SK-N-SH treated with all-trans-retinoic acid at 6 μM for 48 hours (cell line): ENCODE measurements at regions not wholly inside any gene's neighbourhood (a gene's known extent, or its start where the extent isn't known, plus 50 kb on each side); places are given as distances from the start of the nearest gene placed in this dataset.

Experiments used
- ATAC-seq: fragments of 200-7000 bp; cut with Tn5 transposase; 3 replicates; pipeline ENCODE4 v1.9.1; 2020; ENCODE audit warnings: mild to moderate bottlenecking, moderate library complexity
- ESRRG ChIP-seq: fragments of 250-450 bp; sonication (Bioruptor Pico); IDR thresholded peaks from 2 replicates; pipeline ENCODE4 v1.6.1; 2021; ENCODE audit warnings: mild to moderate bottlenecking
- GLIS3 ChIP-seq: fragments of 250-450 bp; sonication (Bioruptor Pico); IDR thresholded peaks from 2 replicates; pipeline ENCODE4 v1.5.0; 2020; ENCODE audit warnings: mild to moderate bottlenecking, moderate library complexity
- OSR1 ChIP-seq: fragments of 250-450 bp; sonication (Bioruptor Pico); IDR thresholded peaks from 2 replicates; pipeline ENCODE4 v1.8.0; 2022; ENCODE audit warnings: moderate library complexity, mild to moderate bottlenecking, inconsistent platforms
- PPARA ChIP-seq: fragments of 250-450 bp; sonication (Bioruptor Pico); IDR thresholded peaks from 2 replicates; pipeline ENCODE4 v1.5.0; 2020; ENCODE audit warnings: mild to moderate bottlenecking, borderline replicate concordance
- SNAI2 ChIP-seq: fragments of 250-450 bp; sonication (Bioruptor Pico); IDR thresholded peaks from 2 replicates; pipeline ENCODE4 v1.5.0; 2020; ENCODE audit warnings: mild to moderate bottlenecking, moderate library complexity
- TCF4 ChIP-seq: fragments of 250-450 bp; sonication (Bioruptor Pico); IDR thresholded peaks from 2 replicates; pipeline ENCODE4 v1.8.0; 2021; ENCODE audit warnings: mild to moderate bottlenecking, moderate library complexity, borderline replicate concordance
- TOX ChIP-seq: fragments of 250-450 bp; sonication (Bioruptor Pico); IDR thresholded peaks from 2 replicates; pipeline ENCODE4 v1.8.0; 2021; ENCODE audit warnings: mild to moderate bottlenecking, moderate library complexity, borderline replicate concordance
- ZC3H10 ChIP-seq: fragments of 250-450 bp; sonication (Bioruptor Pico); IDR thresholded peaks from 2 replicates; pipeline ENCODE4 v1.5.1; 2021; ENCODE audit warnings: mild to moderate bottlenecking, moderate library complexity
- ZFP30 ChIP-seq: fragments of 450-650 bp; formaldehyde crosslinking; IDR thresholded peaks from 2 replicates; pipeline ENCODE4 v1.5.0; 2022; ENCODE audit warnings: mild to moderate bottlenecking, moderate library complexity
- ZNF565 ChIP-seq: fragments of 450-650 bp; formaldehyde crosslinking; conservative IDR thresholded peaks from 2 replicates; pipeline ENCODE4 v1.5.0; 2020; ENCODE audit warnings: low read depth, mild to moderate bottlenecking, moderate library complexity
- ZNF8 ChIP-seq: fragments of 450-650 bp; formaldehyde crosslinking; IDR thresholded peaks from 2 replicates; pipeline ENCODE4 v1.5.0; 2020; ENCODE audit warnings: mild to moderate bottlenecking, moderate library complexity
- TF ChIP-seq, protein P1 (sequence below): fragments of 250-450 bp; sonication (Bioruptor Pico); IDR thresholded peaks from 2 replicates; pipeline ENCODE4 v1.8.0; 2021; ENCODE audit warnings: low read depth, mild to moderate bottlenecking, moderate library complexity, borderline replicate concordance
- TF ChIP-seq, protein P2 (sequence below): fragments of 250-450 bp; sonication (Bioruptor Pico); IDR thresholded peaks from 2 replicates; pipeline ENCODE4 v1.5.1; 2020; ENCODE audit warnings: low read depth, mild to moderate bottlenecking, moderate library complexity
- TF ChIP-seq, protein P3 (sequence below): fragments of 250-450 bp; sonication (Bioruptor Pico); IDR thresholded peaks from 2 replicates; pipeline ENCODE4 v1.5.0; 2020; ENCODE audit warnings: mild to moderate bottlenecking, moderate library complexity
- TF ChIP-seq, protein P4 (sequence below): fragments of 250-450 bp; sonication (Bioruptor Pico); IDR thresholded peaks from 2 replicates; pipeline ENCODE4 v1.8.0; 2020; ENCODE audit warnings: mild to moderate bottlenecking, moderate library complexity, borderline replicate concordance

DNA sequence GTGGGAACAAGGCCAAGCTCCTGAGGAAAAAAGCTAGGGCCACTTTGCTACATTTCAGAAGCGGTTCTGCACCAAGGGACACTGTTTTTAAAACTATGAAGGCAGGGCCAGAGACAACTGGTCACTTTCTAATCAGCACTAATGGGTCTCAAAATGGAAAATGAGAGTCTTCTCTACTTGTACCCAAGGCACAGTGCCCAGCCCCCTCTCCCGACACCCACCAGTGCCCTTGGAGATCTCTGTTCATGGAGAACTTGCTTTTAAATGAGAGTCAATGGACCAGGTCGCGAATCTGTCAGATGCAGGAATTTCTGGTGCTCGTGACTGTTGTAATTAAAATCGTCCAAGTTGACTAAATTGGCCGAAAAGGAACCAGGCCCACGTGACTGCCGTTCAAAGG, 591.6 kb downstream of the BCOR start (continued):
- TF ChIP-seq, protein P1, sequence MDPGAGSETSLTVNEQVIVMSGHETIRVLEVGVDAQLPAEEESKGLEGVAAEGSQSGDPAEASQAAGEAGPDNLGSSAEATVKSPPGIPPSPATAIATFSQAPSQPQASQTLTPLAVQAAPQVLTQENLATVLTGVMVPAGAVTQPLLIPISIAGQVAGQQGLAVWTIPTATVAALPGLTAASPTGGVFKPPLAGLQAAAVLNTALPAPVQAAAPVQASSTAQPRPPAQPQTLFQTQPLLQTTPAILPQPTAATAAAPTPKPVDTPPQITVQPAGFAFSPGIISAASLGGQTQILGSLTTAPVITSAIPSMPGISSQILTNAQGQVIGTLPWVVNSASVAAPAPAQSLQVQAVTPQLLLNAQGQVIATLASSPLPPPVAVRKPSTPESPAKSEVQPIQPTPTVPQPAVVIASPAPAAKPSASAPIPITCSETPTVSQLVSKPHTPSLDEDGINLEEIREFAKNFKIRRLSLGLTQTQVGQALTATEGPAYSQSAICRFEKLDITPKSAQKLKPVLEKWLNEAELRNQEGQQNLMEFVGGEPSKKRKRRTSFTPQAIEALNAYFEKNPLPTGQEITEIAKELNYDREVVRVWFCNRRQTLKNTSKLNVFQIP (CRISPR knock-in tag) = no peak
- TF ChIP-seq, protein P2, sequence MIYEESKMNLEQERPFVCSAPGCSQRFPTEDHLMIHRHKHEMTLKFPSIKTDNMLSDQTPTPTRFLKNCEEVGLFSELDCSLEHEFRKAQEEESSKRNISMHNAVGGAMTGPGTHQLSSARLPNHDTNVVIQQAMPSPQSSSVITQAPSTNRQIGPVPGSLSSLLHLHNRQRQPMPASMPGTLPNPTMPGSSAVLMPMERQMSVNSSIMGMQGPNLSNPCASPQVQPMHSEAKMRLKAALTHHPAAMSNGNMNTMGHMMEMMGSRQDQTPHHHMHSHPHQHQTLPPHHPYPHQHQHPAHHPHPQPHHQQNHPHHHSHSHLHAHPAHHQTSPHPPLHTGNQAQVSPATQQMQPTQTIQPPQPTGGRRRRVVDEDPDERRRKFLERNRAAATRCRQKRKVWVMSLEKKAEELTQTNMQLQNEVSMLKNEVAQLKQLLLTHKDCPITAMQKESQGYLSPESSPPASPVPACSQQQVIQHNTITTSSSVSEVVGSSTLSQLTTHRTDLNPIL (CRISPR knock-in tag) = no peak
- TF ChIP-seq OSR1 = no peak
- no peak for TF ChIP-seq ZNF565 (CRISPR knock-in tag)

DNA sequence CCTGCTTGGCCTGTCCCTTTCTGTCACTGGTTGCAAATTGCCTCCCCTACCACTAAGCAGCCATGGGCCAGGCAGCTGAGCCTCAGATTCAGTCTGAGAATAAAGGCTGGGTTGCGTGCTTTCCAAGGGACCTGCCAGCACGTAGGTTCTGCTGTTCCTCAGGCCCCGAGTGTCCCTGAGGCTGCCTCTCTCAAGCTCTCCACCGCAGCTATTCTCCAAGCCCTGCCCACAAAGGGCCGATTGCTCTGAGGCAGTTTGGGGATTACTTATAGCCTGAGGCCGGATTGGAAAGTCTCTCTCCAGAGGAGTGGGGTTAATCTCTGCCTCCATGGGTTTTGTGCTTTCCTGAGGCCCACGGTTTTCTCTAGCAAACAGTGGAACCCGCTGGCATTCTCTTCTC, 590.7 kb downstream of the BCOR start:
- no peak for ATAC-seq
- TF ChIP-seq ZNF8 (CRISPR knock-in tag) = no peak
- TF ChIP-seq, protein P3, sequence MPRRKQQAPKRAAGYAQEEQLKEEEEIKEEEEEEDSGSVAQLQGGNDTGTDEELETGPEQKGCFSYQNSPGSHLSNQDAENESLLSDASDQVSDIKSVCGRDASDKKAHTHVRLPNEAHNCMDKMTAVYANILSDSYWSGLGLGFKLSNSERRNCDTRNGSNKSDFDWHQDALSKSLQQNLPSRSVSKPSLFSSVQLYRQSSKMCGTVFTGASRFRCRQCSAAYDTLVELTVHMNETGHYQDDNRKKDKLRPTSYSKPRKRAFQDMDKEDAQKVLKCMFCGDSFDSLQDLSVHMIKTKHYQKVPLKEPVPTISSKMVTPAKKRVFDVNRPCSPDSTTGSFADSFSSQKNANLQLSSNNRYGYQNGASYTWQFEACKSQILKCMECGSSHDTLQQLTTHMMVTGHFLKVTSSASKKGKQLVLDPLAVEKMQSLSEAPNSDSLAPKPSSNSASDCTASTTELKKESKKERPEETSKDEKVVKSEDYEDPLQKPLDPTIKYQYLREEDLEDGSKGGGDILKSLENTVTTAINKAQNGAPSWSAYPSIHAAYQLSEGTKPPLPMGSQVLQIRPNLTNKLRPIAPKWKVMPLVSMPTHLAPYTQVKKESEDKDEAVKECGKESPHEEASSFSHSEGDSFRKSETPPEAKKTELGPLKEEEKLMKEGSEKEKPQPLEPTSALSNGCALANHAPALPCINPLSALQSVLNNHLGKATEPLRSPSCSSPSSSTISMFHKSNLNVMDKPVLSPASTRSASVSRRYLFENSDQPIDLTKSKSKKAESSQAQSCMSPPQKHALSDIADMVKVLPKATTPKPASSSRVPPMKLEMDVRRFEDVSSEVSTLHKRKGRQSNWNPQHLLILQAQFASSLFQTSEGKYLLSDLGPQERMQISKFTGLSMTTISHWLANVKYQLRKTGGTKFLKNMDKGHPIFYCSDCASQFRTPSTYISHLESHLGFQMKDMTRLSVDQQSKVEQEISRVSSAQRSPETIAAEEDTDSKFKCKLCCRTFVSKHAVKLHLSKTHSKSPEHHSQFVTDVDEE = no peak
- TF ChIP-seq ESRRG (CRISPR knock-in tag) = no peak
- no peak for TF ChIP-seq TOX (CRISPR knock-in tag)
- TF ChIP-seq PPARA (CRISPR knock-in tag) = no peak
- no peak for TF ChIP-seq ZC3H10 (CRISPR knock-in tag)
- no peak for TF ChIP-seq SNAI2

DNA sequence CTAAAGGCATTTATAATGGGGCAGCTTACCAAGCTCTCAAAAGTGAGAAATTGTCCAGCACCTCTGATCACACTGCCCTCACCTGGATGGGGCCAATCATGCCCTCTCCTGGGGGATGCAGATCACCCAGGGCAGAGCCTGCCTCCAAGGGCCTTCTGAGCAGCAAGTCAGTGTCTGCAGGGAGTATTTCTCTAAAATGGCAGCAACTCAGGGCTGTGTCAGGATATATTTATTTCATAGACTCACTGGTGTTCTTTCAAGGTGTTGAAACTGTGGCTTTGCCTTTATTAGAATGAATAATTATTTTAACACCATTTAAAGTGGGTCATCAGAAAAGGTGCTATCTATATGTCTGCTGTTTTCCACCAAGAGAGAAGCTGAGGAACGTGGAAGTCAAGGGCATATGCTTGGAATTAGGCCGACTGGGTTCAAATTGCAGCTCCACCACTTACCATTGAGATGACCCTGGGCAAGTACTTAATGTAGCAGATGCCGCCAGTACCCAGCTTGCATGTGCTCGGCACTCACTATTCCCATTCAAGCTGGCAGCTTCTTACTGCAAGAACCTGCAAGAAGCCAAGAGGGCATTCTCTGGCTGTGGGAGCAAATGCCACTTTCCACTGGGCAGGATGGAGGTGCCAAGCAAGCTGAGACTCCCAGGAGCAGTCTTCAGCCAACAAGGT, 590.0 kb downstream of the BCOR start:
- no peak for ATAC-seq
- TF ChIP-seq, protein P3 = no peak
- TF ChIP-seq GLIS3 (no peak), ZFP30 (CRISPR knock-in tag) (no peak), SNAI2 (no peak), TCF4 (no peak), PPARA (CRISPR knock-in tag) (no peak), ZNF565 (CRISPR knock-in tag) (no peak)
- TF ChIP-seq, protein P4, sequence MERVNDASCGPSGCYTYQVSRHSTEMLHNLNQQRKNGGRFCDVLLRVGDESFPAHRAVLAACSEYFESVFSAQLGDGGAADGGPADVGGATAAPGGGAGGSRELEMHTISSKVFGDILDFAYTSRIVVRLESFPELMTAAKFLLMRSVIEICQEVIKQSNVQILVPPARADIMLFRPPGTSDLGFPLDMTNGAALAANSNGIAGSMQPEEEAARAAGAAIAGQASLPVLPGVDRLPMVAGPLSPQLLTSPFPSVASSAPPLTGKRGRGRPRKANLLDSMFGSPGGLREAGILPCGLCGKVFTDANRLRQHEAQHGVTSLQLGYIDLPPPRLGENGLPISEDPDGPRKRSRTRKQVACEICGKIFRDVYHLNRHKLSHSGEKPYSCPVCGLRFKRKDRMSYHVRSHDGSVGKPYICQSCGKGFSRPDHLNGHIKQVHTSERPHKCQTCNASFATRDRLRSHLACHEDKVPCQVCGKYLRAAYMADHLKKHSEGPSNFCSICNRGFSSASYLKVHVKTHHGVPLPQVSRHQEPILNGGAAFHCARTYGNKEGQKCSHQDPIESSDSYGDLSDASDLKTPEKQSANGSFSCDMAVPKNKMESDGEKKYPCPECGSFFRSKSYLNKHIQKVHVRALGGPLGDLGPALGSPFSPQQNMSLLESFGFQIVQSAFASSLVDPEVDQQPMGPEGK = no peak
- TF ChIP-seq, protein P2 (CRISPR knock-in tag) = no peak
- TF ChIP-seq, protein P1 (CRISPR knock-in tag) = no peak
